HFFc6 (cell line): ENCODE measurements at regions not wholly inside any gene's neighbourhood (a gene's known extent, or its start where the extent isn't known, plus 50 kb on each side); places are given as distances from the start of the nearest gene placed in this dataset.

ENCODE experiments used
- DNase-seq: peaks from one replicate; pipeline ENCODE4 v3.0.0-alpha.2; 2018
- H3K27ac Mint-ChIP-seq: 2 replicates; pipeline ENCODE4 v1.8.0; 2020; ENCODE audit warnings: mild to moderate bottlenecking, mixed read lengths
- H3K27me3 Mint-ChIP-seq: 2 replicates; pipeline ENCODE4 v1.8.0; 2021; ENCODE audit warnings: mild to moderate bottlenecking, moderate library complexity, mixed read lengths; ENCODE audit not compliant: insufficient read depth
- H3K36me3 Mint-ChIP-seq: 2 replicates; pipeline ENCODE4 v1.8.0; 2021; ENCODE audit warnings: low read depth, mixed read lengths
- H3K4me1 Mint-ChIP-seq: 2 replicates; pipeline ENCODE4 v1.8.0; 2020; ENCODE audit warnings: low read depth, mixed read lengths
- H3K4me3 Mint-ChIP-seq: 2 replicates; pipeline ENCODE4 v1.8.0; 2020; ENCODE audit warnings: mild to moderate bottlenecking, moderate library complexity, mixed read lengths
- H3K9me3 Mint-ChIP-seq: 2 replicates; pipeline ENCODE4 v1.8.0; 2020; ENCODE audit warnings: mild to moderate bottlenecking, mixed read lengths
- TF ChIP-seq, protein P1 (sequence below): fragments of 200-600 bp; sonication (generic); IDR thresholded peaks from 2 replicates; pipeline ENCODE4 v1.5.0; 2021; ENCODE audit warnings: antibody characterized with exemption, mild to moderate bottlenecking

- Mint-ChIP-seq H3K4me1 (peaks cover 24% of the 10 kb centered on the region), H3K36me3 (no peaks in the 10 kb centered on the region), H3K27me3 (peaks cover 5% of the 10 kb centered on the region; the same call in 1 of the 2 replicates), H3K27ac (no peak overlapping the region), H3K4me3 (no peak overlapping the region), H3K9me3 (no peaks in the 10 kb centered on the region; the same call in 1 of the 2 replicates)
- TF ChIP-seq, protein P1, sequence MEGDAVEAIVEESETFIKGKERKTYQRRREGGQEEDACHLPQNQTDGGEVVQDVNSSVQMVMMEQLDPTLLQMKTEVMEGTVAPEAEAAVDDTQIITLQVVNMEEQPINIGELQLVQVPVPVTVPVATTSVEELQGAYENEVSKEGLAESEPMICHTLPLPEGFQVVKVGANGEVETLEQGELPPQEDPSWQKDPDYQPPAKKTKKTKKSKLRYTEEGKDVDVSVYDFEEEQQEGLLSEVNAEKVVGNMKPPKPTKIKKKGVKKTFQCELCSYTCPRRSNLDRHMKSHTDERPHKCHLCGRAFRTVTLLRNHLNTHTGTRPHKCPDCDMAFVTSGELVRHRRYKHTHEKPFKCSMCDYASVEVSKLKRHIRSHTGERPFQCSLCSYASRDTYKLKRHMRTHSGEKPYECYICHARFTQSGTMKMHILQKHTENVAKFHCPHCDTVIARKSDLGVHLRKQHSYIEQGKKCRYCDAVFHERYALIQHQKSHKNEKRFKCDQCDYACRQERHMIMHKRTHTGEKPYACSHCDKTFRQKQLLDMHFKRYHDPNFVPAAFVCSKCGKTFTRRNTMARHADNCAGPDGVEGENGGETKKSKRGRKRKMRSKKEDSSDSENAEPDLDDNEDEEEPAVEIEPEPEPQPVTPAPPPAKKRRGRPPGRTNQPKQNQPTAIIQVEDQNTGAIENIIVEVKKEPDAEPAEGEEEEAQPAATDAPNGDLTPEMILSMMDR: no peak
- DNase-seq: no peak
Observed at GRCh38 chr10:118871244-118871865, 116.6 kb upstream of the CACUL1 start.

DNA sequence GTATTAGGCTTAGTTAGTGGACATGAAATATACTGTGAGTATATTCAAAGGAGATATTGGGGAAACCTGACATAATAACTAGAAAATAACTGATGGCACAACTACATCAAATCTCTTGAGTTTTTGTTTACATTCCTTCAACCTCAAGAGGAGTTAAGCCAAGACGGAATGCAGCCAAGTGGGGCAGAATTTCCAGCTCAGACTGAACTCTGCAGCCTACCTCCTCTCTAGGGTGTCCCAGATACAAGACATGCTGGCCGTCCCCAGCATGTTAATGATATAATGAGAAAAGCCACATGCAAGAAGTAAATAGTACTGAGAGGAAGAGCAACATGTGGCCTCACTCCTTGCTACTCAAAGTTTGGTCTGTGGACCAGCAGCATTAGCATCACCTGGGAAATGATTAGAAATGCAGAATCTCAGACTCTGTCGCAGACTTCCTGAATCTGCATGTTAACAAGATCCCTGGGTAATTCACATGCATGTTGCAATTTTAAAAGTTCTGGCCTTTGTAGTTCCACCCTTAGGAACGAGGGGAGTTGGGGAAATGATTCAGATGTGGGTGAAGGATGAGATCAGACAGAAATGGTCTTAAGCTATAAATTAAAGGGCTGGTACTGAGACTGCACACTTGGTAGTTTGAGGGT lies 118.4 kb upstream of the CACUL1 start:
- TF ChIP-seq, protein P1: no peak
- Mint-ChIP-seq H3K4me1 (peaks cover 24% of the 10 kb centered on the region), H3K9me3 (no peaks in the 10 kb centered on the region; the same call in 1 of the 2 replicates), H3K27me3 (peaks cover 4% of the 10 kb centered on the region; the same call in 1 of the 2 replicates), H3K36me3 (no peaks in the 10 kb centered on the region), H3K27ac (no peak overlapping the region), H3K4me3 (no peak overlapping the region)
- no peak for DNase-seq

- Mint-ChIP-seq H3K9me3 (no peaks in the 10 kb centered on the region; the same call in 1 of the 2 replicates), H3K4me1 (peaks cover 24% of the 10 kb centered on the region), H3K36me3 (no peaks in the 10 kb centered on the region), H3K27ac (no peak overlapping the region), H3K4me3 (no peak overlapping the region), H3K27me3 (peaks cover 3% of the 10 kb centered on the region; the same call in 1 of the 2 replicates)
- DNase-seq: peak; percentile 13
- TF ChIP-seq, protein P1: no peak
Observed at GRCh38 chr10:118873738-118874105, 119.0 kb upstream of the CACUL1 start.

- H3K27ac Mint-ChIP-seq: no peak overlapping the region
- no peaks in the 10 kb centered on the region; the same call in 1 of the 2 replicates for H3K9me3 Mint-ChIP-seq
- H3K36me3 Mint-ChIP-seq: no peaks in the 10 kb centered on the region
- no peak for DNase-seq
- no peak overlapping the region for H3K4me3 Mint-ChIP-seq
- peaks cover 2% of the 10 kb centered on the region; the same call in 1 of the 2 replicates for H3K27me3 Mint-ChIP-seq
- TF ChIP-seq, protein P1: no peak
- H3K4me1 Mint-ChIP-seq: peaks cover 24% of the 10 kb centered on the region
Observed at GRCh38 chr10:118874171-118874570, 119.4 kb upstream of the CACUL1 start.

DNA sequence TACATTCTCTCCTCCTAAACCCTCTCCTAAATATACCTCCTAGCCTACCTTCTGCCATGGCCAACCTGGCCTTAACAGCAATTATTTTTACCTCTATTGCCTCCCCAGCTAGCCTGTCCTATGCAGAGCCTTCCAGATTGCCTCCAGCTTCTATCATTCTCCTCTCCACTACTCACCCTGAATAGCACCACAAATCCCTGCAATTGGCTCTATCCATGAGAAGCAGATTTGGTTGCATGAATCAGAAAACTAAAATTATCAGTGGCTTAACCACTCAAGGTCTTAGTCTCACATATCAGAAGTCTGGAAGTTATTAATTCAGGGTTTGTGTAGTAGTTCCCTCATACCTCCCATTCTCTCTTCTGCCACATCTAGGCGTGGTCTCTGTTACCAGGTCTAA lies 120.3 kb upstream of the CACUL1 start:
- no peak for DNase-seq
- Mint-ChIP-seq H3K27me3 (peaks cover 2% of the 10 kb centered on the region; the same call in 1 of the 2 replicates), H3K36me3 (no peaks in the 10 kb centered on the region), H3K4me3 (no peak overlapping the region), H3K4me1 (peaks cover 24% of the 10 kb centered on the region), H3K27ac (no peak overlapping the region), H3K9me3 (no peaks in the 10 kb centered on the region; the same call in 1 of the 2 replicates)
- TF ChIP-seq, protein P1: no peak
